Heart left ventricle (tissue), 13 donors: ENCODE measurements at regions not wholly inside any gene's neighbourhood (a gene's known extent, or its start where the extent isn't known, plus 50 kb on each side); places are given as distances from the start of the nearest gene placed in this dataset.

Source experiments
- CTCF ChIP-seq, 12 donors: fragments of 200-600 bp; sonication (generic) in 4 of 12; IDR thresholded peaks; one replicate each; pipeline versions ENCODE4 v1.5.0 to v1.8.0; 2018 to 2022; ENCODE audit warnings: antibody characterized with exemption in 12 of 12, mild to moderate bottlenecking in 5 of 12
- POLR2A ChIP-seq, 2 donors: fragments of 450-650 bp; IDR thresholded peaks; one replicate each; pipeline ENCODE4 v1.6.1; 2017; ENCODE audit warnings: antibody characterized with exemption in 2 of 2, mild to moderate bottlenecking in 2 of 2, moderate library complexity in 2 of 2
- donor health status: ischemic (EF 13 %, LVEDD 7.1; RV severe dilation, severe dysfunction).
- donor health status: DM: no; HTN: yes; CAD: no.
- donor health status: DM: no; HTN: no; CAD: no.
- donor health status: ischemic (EF 25% LVEDD 6.9; RV normal size, moderate dysfunction).
- donor health status: ischemic (EF 25% LVEDD 5.7; RV mildly dilated, moderate dysfunction).
- donor health status: ischemic (EF 35%, LVEDD 5.7; RV mildly dilated, moderate dysfunction).
- donor health status: nonischemic (EF 11% LVEDD 7.7; RV severe dilation, severe dysfunction).
- donor health status: DM: yes; HTN: yes; CAD: no.
- donor health status: PGD.
- donor health status: ischemic (EF 29% LVEDD 5.4; RV normal size, mild dysfunction).
- donor health status: nonischemic (EF 23%, LVEDD 6.1; RV moderate dilation, normal function).

- TF ChIP-seq CTCF (IDR thresholded peaks at IDR 0.05) (no peak), POLR2A (IDR thresholded peaks at IDR 0.05) (no peak)
Measured at GRCh38 chr17:37839196-37839978, 84.8 kb upstream of the TBC1D3K start.
